Panc1 (cell line): ENCODE measurements at regions not wholly inside any gene's neighbourhood (a gene's known extent, or its start where the extent isn't known, plus 50 kb on each side); places are given as distances from the start of the nearest gene placed in this dataset.

Experiments used
- ATAC-seq: fragments of 200-7000 bp; cut with Tn5 transposase; 2 replicates; pipeline ENCODE4 v1.9.1; 2020; ENCODE audit warnings: mild to moderate bottlenecking, moderate library complexity
- BruUV-seq: library from RNA; stranded (reverse); fragments of 400-500 nt; replicated peaks from 2 replicates; lab custom pipeline; 2021; lab: Mats Ljungman, UMichigan
- CTCF ChIA-PET: fragments of 300-600 bp; sonication (Branson Sonifier 250); formaldehyde crosslinking; loops from one replicate; lab custom pipeline; 2022; ENCODE audit warnings: antibody characterized with exemption; lab: Charles Lee
- POLR2A ChIA-PET: fragments of 300-600 bp; sonication (Branson Sonifier 250); formaldehyde crosslinking; loops from one replicate; lab custom pipeline; 2022; ENCODE audit warnings: antibody characterized with exemption; lab: Charles Lee
- DNase-seq: peaks from one replicate; pipeline ENCODE4 v3.0.0-alpha.2; 2010; ENCODE audit warnings: low read depth, low spot score
- H3K27ac ChIP-seq: 2 replicates; pipeline ENCODE4 v1.5.1; 2011; ENCODE audit warnings: mild to moderate bottlenecking, low read length, inconsistent platforms
- H3K27me3 ChIP-seq: fragments of 200-500 bp; sonication (Bioruptor generic); 2 replicates; pipeline ENCODE4 v1.6.0; 2014; ENCODE audit warnings: low read length, inconsistent platforms; ENCODE audit not compliant: control insufficient read depth, insufficient read depth
- H3K36me3 ChIP-seq: fragments of 200-500 bp; sonication (Bioruptor generic); 2 replicates; pipeline ENCODE4 v1.5.1; 2014; ENCODE audit warnings: inconsistent platforms, mild to moderate bottlenecking, low read length, moderate library complexity; ENCODE audit not compliant: control insufficient read depth, insufficient read depth
- H3K4me1 ChIP-seq: 2 replicates; pipeline ENCODE4 v1.5.1; 2011; ENCODE audit warnings: inconsistent platforms, mild to moderate bottlenecking, low read length, moderate library complexity; ENCODE audit not compliant: control insufficient read depth, insufficient read depth
- H3K4me3 ChIP-seq, 2 experiments: 2 replicates each; pipeline ENCODE4 v1.5.1; 2011 to 2012; ENCODE audit warnings: low read depth in 2 of 2, low read length in 2 of 2, mild to moderate bottlenecking in 2 of 2, inconsistent platforms in 1 of 2, moderate library complexity in 1 of 2
- H3K9me3 ChIP-seq: fragments of 200-500 bp; sonication (Bioruptor generic); 2 replicates; pipeline ENCODE4 v1.5.1; 2014; ENCODE audit warnings: low read depth, mild to moderate bottlenecking, inconsistent platforms, low read length, moderate library complexity; ENCODE audit not compliant: control insufficient read depth, insufficient read depth
- CTCF ChIP-seq: fragments of 450-650 bp; IDR thresholded peaks from 2 replicates; pipeline ENCODE4 v1.5.1; 2017; ENCODE audit warnings: mild to moderate bottlenecking
- POLR2AphosphoS5 ChIP-seq: IDR thresholded peaks from 2 replicates; pipeline ENCODE4 v1.6.1; 2012; ENCODE audit warnings: mild to moderate bottlenecking, low read depth, low read length, moderate library complexity
- REST ChIP-seq, 2 experiments: IDR thresholded peaks; 2 replicates each; pipeline ENCODE4 v1.6.1; 2011 to 2012; ENCODE audit warnings: low read depth in 2 of 2, control low read depth in 1 of 2, low read length in 1 of 2, mild to moderate bottlenecking in 1 of 2, moderate library complexity in 1 of 2; ENCODE audit not compliant: insufficient read depth in 1 of 2
- SIN3A ChIP-seq: IDR thresholded peaks from 2 replicates; pipeline ENCODE4 v1.6.1; 2012; ENCODE audit warnings: low read depth, mild to moderate bottlenecking, low read length, moderate library complexity, borderline replicate concordance; ENCODE audit not compliant: insufficient read depth
- TCF7L2 ChIP-seq: IDR thresholded peaks from 2 replicates; pipeline ENCODE4 v1.6.1; 2011; ENCODE audit warnings: mild to moderate bottlenecking, low read depth, low read length, inconsistent platforms
- in situ Hi-C: cut with HindIII; loops from 2 replicates; pipeline ENCODE4 v1.10.0; 2016; ENCODE audit warnings: low sequenced_read_pairs, low pct_unique_long_range_greater_than_20kb
- intact Hi-C: fragments of 100-400 bp; cut with micrococcal nuclease; formaldehyde crosslinking; loops from one replicate; pipeline ENCODE4 v1.10.0; 2022; ENCODE audit not compliant: unreplicated experiment

GRCh38 chr14:26255213-26255612 is 342.6 kb downstream of the NOVA1 start:
- ATAC-seq: no peak
- DNase-seq: no peak
- H3K4me3 ChIP-seq: no peak overlapping the region
- in situ Hi-C loops (no loop called here), intact Hi-C loops (no loop called here)
- no peaks in the 10 kb centered on the region for H3K9me3 ChIP-seq
- no peak overlapping the region for H3K27ac ChIP-seq
- no peaks in the 10 kb centered on the region for H3K27me3 ChIP-seq
- BruUV-seq: no TSS peak
- TF ChIP-seq POLR2AphosphoS5 (no peak), TCF7L2 (no peak), CTCF (no peak), SIN3A (no peak), REST (IDR thresholded peaks at IDR 0.05; ENCODE audit: insufficient read depth in 1 of 2, low read depth in 2 of 2, low read length in 1 of 2) (no peak)
- no peaks in the 10 kb centered on the region for H3K4me1 ChIP-seq
- ChIA-PET POLR2A (no interaction called here), CTCF (interaction anchor here (0.7 kb wide), 1 partner anchor 136 kb away, joined by 3 read pairs; no protein-coding TSS in a partner anchor)
- H3K36me3 ChIP-seq: no peaks in the 10 kb centered on the region

GRCh38 chr14:26252176-26252575 is 345.7 kb downstream of the NOVA1 start:
- Histone ChIP-seq H3K27me3 (no peaks in the 10 kb centered on the region), H3K36me3 (no peaks in the 10 kb centered on the region), H3K9me3 (no peaks in the 10 kb centered on the region), H3K4me1 (no peaks in the 10 kb centered on the region), H3K4me3 (no peak overlapping the region), H3K27ac (no peak overlapping the region)
- no peak for TF ChIP-seq CTCF
- no peak for TF ChIP-seq POLR2AphosphoS5
- no peak for TF ChIP-seq TCF7L2
- no peak for TF ChIP-seq REST (IDR thresholded peaks at IDR 0.05; ENCODE audit: insufficient read depth in 1 of 2, low read depth in 2 of 2, low read length in 1 of 2)
- no peak for TF ChIP-seq SIN3A
- no TSS peak for BruUV-seq
- ChIA-PET CTCF (no interaction called here), POLR2A (no interaction called here)
- ATAC-seq (no peak), DNase-seq (no peak)
- in situ Hi-C loops: no loop called here
- intact Hi-C loops: no loop called here
